ENCODE measurements at regions not wholly inside any gene's neighbourhood (a gene's known extent, or its start where the extent isn't known, plus 50 kb on each side); places are given as distances from the start of the nearest gene placed in this dataset.

- TF ChIP-seq CTCF (IDR thresholded peaks at IDR 0.05; ENCODE audit: borderline replicate concordance): no peak
- Histone ChIP-seq H3K9me3 (replicated peaks) (no peaks in the 10 kb centered on the region), H3K36me3 (no peaks in the 10 kb centered on the region), H3K4me3 (no peak overlapping the region), H3K27me3 (ENCODE audit: low read depth) (no peaks in the 10 kb centered on the region), H3K27ac (replicated peaks) (no peak overlapping the region), H3K4me1 (no peaks in the 10 kb centered on the region)
- intact Hi-C loops (cut with micrococcal nuclease): no loop called here
- no peak for DNase-seq
Observed at GRCh38 chr5:125883223-125883622, 540.0 kb upstream of the GRAMD2B start.

- no peak overlapping the region for H3K27ac ChIP-seq (replicated peaks)
- intact Hi-C loops (cut with micrococcal nuclease): no loop called here
- no peaks in the 10 kb centered on the region for H3K9me3 ChIP-seq (replicated peaks)
- no peak for TF ChIP-seq CTCF (IDR thresholded peaks at IDR 0.05; ENCODE audit: borderline replicate concordance)
- no peaks in the 10 kb centered on the region for H3K27me3 ChIP-seq (ENCODE audit: low read depth)
- peaks cover 13% of the 10 kb centered on the region for H3K4me1 ChIP-seq
- H3K4me3 ChIP-seq: no peak overlapping the region
- no peaks in the 10 kb centered on the region for H3K36me3 ChIP-seq
- DNase-seq: no peak
Observed at GRCh38 chr5:125888358-125888757, 534.9 kb upstream of the GRAMD2B start.

GRCh38 chr5:125890511-125890931 lies 532.7 kb upstream of the GRAMD2B start:
- TF ChIP-seq CTCF (IDR thresholded peaks at IDR 0.05; ENCODE audit: borderline replicate concordance): no peak
- H3K4me3 ChIP-seq: no peak overlapping the region
- H3K27me3 ChIP-seq (ENCODE audit: low read depth): no peaks in the 10 kb centered on the region
- H3K27ac ChIP-seq (replicated peaks): no peak overlapping the region
- H3K36me3 ChIP-seq: no peaks in the 10 kb centered on the region
- intact Hi-C loops (cut with micrococcal nuclease): no loop called here
- peaks cover 13% of the 10 kb centered on the region for H3K4me1 ChIP-seq
- H3K9me3 ChIP-seq (replicated peaks): no peaks in the 10 kb centered on the region
- no peak for DNase-seq

- no peak for TF ChIP-seq CTCF (IDR thresholded peaks at IDR 0.05; ENCODE audit: borderline replicate concordance)
- no peaks in the 10 kb centered on the region for H3K27me3 ChIP-seq (ENCODE audit: low read depth)
- H3K4me1 ChIP-seq: peaks cover 16% of the 10 kb centered on the region
- DNase-seq: no peak
- H3K4me3 ChIP-seq: no peak overlapping the region
- intact Hi-C loops (cut with micrococcal nuclease): no loop called here
- no peaks in the 10 kb centered on the region for H3K36me3 ChIP-seq
- H3K27ac ChIP-seq (replicated peaks): no peak overlapping the region
- H3K9me3 ChIP-seq (replicated peaks): no peaks in the 10 kb centered on the region
Observed at GRCh38 chr5:125891061-125891725, 532.0 kb upstream of the GRAMD2B start.

- Histone ChIP-seq H3K4me3 (no peak overlapping the region), H3K4me1 (peaks cover 20% of the 10 kb centered on the region), H3K27ac (replicated peaks) (peak overlapping the region; percentile 48), H3K9me3 (replicated peaks) (no peaks in the 10 kb centered on the region), H3K36me3 (no peaks in the 10 kb centered on the region), H3K27me3 (ENCODE audit: low read depth) (no peaks in the 10 kb centered on the region)
- DNase-seq: no peak
- TF ChIP-seq CTCF (IDR thresholded peaks at IDR 0.05; ENCODE audit: borderline replicate concordance): no peak
- intact Hi-C loops (cut with micrococcal nuclease): no loop called here
Observed at GRCh38 chr5:125894383-125894782, 528.8 kb upstream of the GRAMD2B start.

All from left ventricle myocardium inferior (tissue), 1 donor.